ENCODE measurements at regions not wholly inside any gene's neighbourhood (a gene's known extent, or its start where the extent isn't known, plus 50 kb on each side); places are given as distances from the start of the nearest gene placed in this dataset.

GRCh38 chr7:155362380-155363145 is 64.9 kb downstream of the INSIG1 start:
- ChIA-PET CTCF (no interaction called here), POLR2A (no interaction called here)
- DNase-seq = no peak
- H3K36me3 ChIP-seq (ENCODE audit: control insufficient read depth, insufficient read depth, low read length) = no peaks in the 10 kb centered on the region
- Mint-ChIP-seq H3K4me1 (ENCODE audit: low read depth, unreplicated experiment) (peaks cover 16% of the 10 kb centered on the region), H3K27me3 (ENCODE audit: insufficient read depth, unreplicated experiment) (no peaks in the 10 kb centered on the region), H3K4me3 (ENCODE audit: unreplicated experiment) (no peak overlapping the region), H3K9me3 (ENCODE audit: unreplicated experiment) (no peaks in the 10 kb centered on the region), H3K36me3 (ENCODE audit: insufficient read depth, unreplicated experiment) (no peaks in the 10 kb centered on the region), H3K27ac (ENCODE audit: unreplicated experiment) (no peak overlapping the region)
- no peaks in the 10 kb centered on the region for H3K9me3 ChIP-seq
- TF ChIP-seq CTCF (IDR thresholded peaks at IDR 0.05; ENCODE audit: insufficient read depth in 1 of 2, low read depth in 1 of 2, low read length in 1 of 2, severe bottlenecking in 1 of 2, unreplicated experiment in 1 of 2) = no peak
- intact Hi-C loops (cut with micrococcal nuclease; ENCODE audit: unreplicated experiment) = no loop called here
- peaks cover 15% of the 10 kb centered on the region for H3K4me1 ChIP-seq
- H3K27me3 ChIP-seq (replicated peaks; ENCODE audit: control insufficient read depth, insufficient read depth, low read length) = no peaks in the 10 kb centered on the region
- no TSS peak for BruUV-seq (replicated peaks)
- H3K4me3 ChIP-seq (ENCODE audit: low read depth, low read length) = no peak overlapping the region

- no peaks in the 10 kb centered on the region for H3K27me3 Mint-ChIP-seq (ENCODE audit: insufficient read depth, unreplicated experiment)
Observed at GRCh38 chr7:155363146-155363539, 65.5 kb downstream of the INSIG1 start.

More at GRCh38 chr7:155363146-155363539, 65.5 kb downstream of the INSIG1 start:
- BruUV-seq (replicated peaks) = no TSS peak
- Mint-ChIP-seq H3K4me1 (ENCODE audit: low read depth, unreplicated experiment) (peaks cover 16% of the 10 kb centered on the region), H3K9me3 (ENCODE audit: unreplicated experiment) (no peaks in the 10 kb centered on the region), H3K36me3 (ENCODE audit: insufficient read depth, unreplicated experiment) (no peaks in the 10 kb centered on the region), H3K27ac (ENCODE audit: unreplicated experiment) (no peak overlapping the region), H3K4me3 (ENCODE audit: unreplicated experiment) (no peak overlapping the region)
- ChIA-PET CTCF (no interaction called here), POLR2A (no interaction called here)
- Histone ChIP-seq H3K9me3 (no peaks in the 10 kb centered on the region), H3K36me3 (ENCODE audit: control insufficient read depth, insufficient read depth, low read length) (no peaks in the 10 kb centered on the region), H3K4me1 (peaks cover 15% of the 10 kb centered on the region), H3K4me3 (ENCODE audit: low read depth, low read length) (no peak overlapping the region), H3K27me3 (replicated peaks; ENCODE audit: control insufficient read depth, insufficient read depth, low read length) (no peaks in the 10 kb centered on the region)
- DNase-seq = no peak
- TF ChIP-seq CTCF (IDR thresholded peaks at IDR 0.05; ENCODE audit: insufficient read depth in 1 of 2, low read depth in 1 of 2, low read length in 1 of 2, severe bottlenecking in 1 of 2, unreplicated experiment in 1 of 2) = no peak
- intact Hi-C loops (cut with micrococcal nuclease; ENCODE audit: unreplicated experiment) = no loop called here
